ENCODE measurements at regions not wholly inside any gene's neighbourhood (a gene's known extent, or its start where the extent isn't known, plus 50 kb on each side); places are given as distances from the start of the nearest gene placed in this dataset.
"Not testable (repeated sequence)": the region's sequence is repeated elsewhere in the genome, so short reads cannot be mapped to it uniquely, and the experiment has no call there.

GRCh38 chr4:49117951-49118350 is 131.9 kb downstream of the CWH43 start:
- not testable (repeated sequence) for H3K4me3 ChIP-seq (ENCODE audit: low read depth, low read length)

GRCh38 chr4:49118379-49119212 is 132.5 kb downstream of the CWH43 start:
- H3K4me3 ChIP-seq (ENCODE audit: low read depth, low read length); DNase-seq (ENCODE audit: low read depth): not testable (repeated sequence)

More at GRCh38 chr4:49117951-49118350, 131.9 kb downstream of the CWH43 start:
- DNase-seq (ENCODE audit: low read depth) = not testable (repeated sequence)

- not testable (repeated sequence) for DNase-seq (ENCODE audit: low read depth); H3K4me3 ChIP-seq (ENCODE audit: low read depth, low read length)
Measured at GRCh38 chr4:49119345-49119744, 133.3 kb downstream of the CWH43 start.

GRCh38 chr4:49120042-49120779 is 134.1 kb downstream of the CWH43 start:
- H3K4me3 ChIP-seq (ENCODE audit: low read depth, low read length); DNase-seq (ENCODE audit: low read depth): not testable (repeated sequence)

GRCh38 chr4:49120804-49121203 is 134.7 kb downstream of the CWH43 start:
- DNase-seq (ENCODE audit: low read depth); H3K4me3 ChIP-seq (ENCODE audit: low read depth, low read length): not testable (repeated sequence)

GRCh38 chr4:49126443-49126842 is 140.4 kb downstream of the CWH43 start:
- DNase-seq (ENCODE audit: low read depth); H3K4me3 ChIP-seq (ENCODE audit: low read depth, low read length): not testable (repeated sequence)

- not testable (repeated sequence) for H3K4me3 ChIP-seq (ENCODE audit: low read depth, low read length); DNase-seq (ENCODE audit: low read depth)
Measured at GRCh38 chr4:49126858-49127257, 140.8 kb downstream of the CWH43 start.

GRCh38 chr4:49129385-49129784 is 143.3 kb downstream of the CWH43 start:
- H3K4me3 ChIP-seq (ENCODE audit: low read depth, low read length); DNase-seq (ENCODE audit: low read depth): not testable (repeated sequence)

- not testable (repeated sequence) for DNase-seq (ENCODE audit: low read depth); H3K4me3 ChIP-seq (ENCODE audit: low read depth, low read length)
Measured at GRCh38 chr4:49129870-49130269, 143.8 kb downstream of the CWH43 start.

- DNase-seq (ENCODE audit: low read depth); H3K4me3 ChIP-seq (ENCODE audit: low read depth, low read length): not testable (repeated sequence)
Measured at GRCh38 chr4:49130724-49131123, 144.6 kb downstream of the CWH43 start.

- not testable (repeated sequence) for H3K4me3 ChIP-seq (ENCODE audit: low read depth, low read length); DNase-seq (ENCODE audit: low read depth)
Measured at GRCh38 chr4:49137043-49137442, 151.0 kb downstream of the CWH43 start.

- H3K4me3 ChIP-seq (ENCODE audit: low read depth, low read length); DNase-seq (ENCODE audit: low read depth): not testable (repeated sequence)
Measured at GRCh38 chr4:49137961-49138360, 151.9 kb downstream of the CWH43 start.

- DNase-seq (ENCODE audit: low read depth); H3K4me3 ChIP-seq (ENCODE audit: low read depth, low read length): not testable (repeated sequence)
Measured at GRCh38 chr4:49138818-49139217, 152.7 kb downstream of the CWH43 start.

- not testable (repeated sequence) for H3K4me3 ChIP-seq (ENCODE audit: low read depth, low read length); DNase-seq (ENCODE audit: low read depth)
Measured at GRCh38 chr4:49139513-49139912, 153.4 kb downstream of the CWH43 start.

- not testable (repeated sequence) for H3K4me3 ChIP-seq (ENCODE audit: low read depth, low read length); DNase-seq (ENCODE audit: low read depth)
Measured at GRCh38 chr4:49140351-49140750, 154.3 kb downstream of the CWH43 start.

GRCh38 chr4:49141955-49142354 is 155.9 kb downstream of the CWH43 start:
- DNase-seq (ENCODE audit: low read depth) = not testable (repeated sequence)

GRCh38 chr4:49147143-49147542 is 161.1 kb downstream of the CWH43 start:
- not testable (repeated sequence) for H3K4me3 ChIP-seq (ENCODE audit: low read depth, low read length); DNase-seq (ENCODE audit: low read depth)

More at GRCh38 chr4:49141955-49142354, 155.9 kb downstream of the CWH43 start:
- H3K4me3 ChIP-seq (ENCODE audit: low read depth, low read length) = not testable (repeated sequence)

- not testable (repeated sequence) for H3K4me3 ChIP-seq (ENCODE audit: low read depth, low read length); DNase-seq (ENCODE audit: low read depth)
Measured at GRCh38 chr4:49147596-49147995, 161.5 kb downstream of the CWH43 start.

GRCh38 chr4:49149006-49149975 is 163.2 kb downstream of the CWH43 start:
- not testable (repeated sequence) for H3K4me3 ChIP-seq (ENCODE audit: low read depth, low read length)
- DNase-seq (ENCODE audit: low read depth) = peak; percentile 57
